ENCODE measurements at regions not wholly inside any gene's neighbourhood (a gene's known extent, or its start where the extent isn't known, plus 50 kb on each side); places are given as distances from the start of the nearest gene placed in this dataset.
"Not testable (repeated sequence)": the region's sequence is repeated elsewhere in the genome, so short reads cannot be mapped to it uniquely, and the experiment has no call there.

GRCh38 chr5:112535356-112535755, 116.3 kb upstream of the EPB41L4A start (continued):
- TF ChIP-seq RCOR1 (IDR thresholded peaks at IDR 0.05; ENCODE audit: borderline replicate concordance in 1 of 2, low read depth in 2 of 2, low read length in 2 of 2): peak in 1 of 2 experiments; percentile 50; a peak in 1 of 4 replicates

DNA sequence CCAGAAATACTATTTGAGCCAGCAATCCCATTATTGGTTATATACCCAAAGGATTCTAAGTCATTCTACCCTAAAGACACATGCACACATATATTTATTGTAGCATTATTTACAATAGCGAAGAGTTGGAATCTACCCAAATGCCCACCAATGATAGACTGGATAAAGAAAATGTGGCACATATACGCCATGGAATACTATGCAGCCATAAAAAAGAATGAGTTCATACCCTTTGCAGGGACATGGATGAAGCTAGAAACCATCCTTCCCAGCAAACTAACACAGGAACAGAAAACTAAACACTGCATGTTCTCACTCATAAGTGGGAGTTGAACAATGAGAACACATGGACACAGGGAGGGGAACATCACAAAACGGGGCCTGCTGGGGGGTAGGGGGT, 125.5 kb upstream of the EPB41L4A start:
- DNase-seq (ENCODE audit: extremely low read depth in 1 of 4, low spot score in 3 of 4); H3K27me3 ChIP-seq (ENCODE audit: control insufficient read depth in 2 of 2, insufficient read depth in 2 of 2, low read length in 2 of 2); FAIRE-seq; ATAC-seq; in situ Hi-C loops (cut with MboI); H3K27ac ChIP-seq (ENCODE audit: extremely low read depth, low read depth, low read length); H3K36me3 ChIP-seq (ENCODE audit: control insufficient read depth, insufficient read depth, low read length); H2AFZ ChIP-seq (ENCODE audit: low read depth, low read length); H3K9me3 ChIP-seq (replicated peaks; ENCODE audit: control insufficient read depth, insufficient read depth, low read depth, low read length); CTCF ChIA-PET (ENCODE audit: low intra/inter-chr PET ratio); H4K20me1 ChIP-seq (replicated peaks; ENCODE audit: control insufficient read depth, insufficient read depth, low read length); H3K4me3 ChIP-seq; H3K9me1 ChIP-seq (ENCODE audit: control insufficient read depth, insufficient read depth, low read length); BruUV-seq (replicated peaks); H3K4me2 ChIP-seq (ENCODE audit: insufficient read depth, low read length); H3K79me2 ChIP-seq (ENCODE audit: control insufficient read depth, insufficient read depth, low read length); H3K9ac ChIP-seq (ENCODE audit: insufficient read depth in 1 of 2, low read depth in 2 of 2, low read length in 2 of 2): not testable (repeated sequence)
- 67% methylated on average over 3 of the region's 3 CpGs for WGBS (ENCODE audit: insufficient coverage, low coverage, missing lambda C conversion rate)
- intact Hi-C loops (cut with micrococcal nuclease): loop anchor here (10.0 kb wide), 1 partner anchor 50 kb away; no protein-coding TSS in a partner anchor
- peaks cover 14 to 27% of the 10 kb centered on the region in 2 experiments for H3K4me1 ChIP-seq (replicated peaks in 1 of 2; ENCODE audit: control insufficient read depth in 2 of 2, insufficient read depth in 2 of 2, low read length in 2 of 2)
- peak; percentile 87 for TF ChIP-seq ZNF146 (CRISPR knock-in tag; IDR thresholded peaks at IDR 0.05; ENCODE audit: unreplicated experiment)
- POLR2A ChIA-PET: interaction anchor here (1.5 kb wide), 1 partner anchor 10 kb away, joined by 3 read pairs; no protein-coding TSS in a partner anchor

DNA sequence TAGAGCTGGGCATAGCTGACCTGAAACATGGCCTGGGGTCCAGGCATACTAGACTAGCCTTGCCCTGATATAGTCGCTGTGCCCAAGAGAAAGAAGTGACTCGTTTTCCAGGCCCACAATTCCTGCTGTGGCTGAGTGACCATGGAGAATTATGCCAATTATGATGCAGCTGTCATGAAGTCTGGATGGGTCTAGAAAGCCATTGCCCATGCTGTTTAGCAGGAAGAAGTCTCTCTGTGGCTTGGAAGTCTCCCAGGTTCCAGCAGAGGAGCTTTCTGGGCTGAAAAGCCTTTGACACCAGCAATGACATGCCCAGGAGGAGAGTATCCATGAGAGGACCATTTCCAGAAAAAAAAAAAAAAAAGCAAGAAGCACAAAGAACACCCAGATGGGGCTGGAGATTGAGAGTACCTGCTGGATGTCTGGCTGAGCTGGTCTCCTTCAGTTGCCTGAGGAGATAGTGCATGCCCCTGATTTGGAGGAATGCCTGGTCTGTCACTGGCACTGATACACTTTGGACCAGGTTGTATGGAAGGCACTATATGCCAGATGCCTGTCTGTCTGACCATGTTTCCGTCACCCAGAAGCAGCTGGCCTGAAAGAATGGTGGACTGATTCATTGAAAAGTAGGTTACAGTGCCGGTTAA, 128.0 kb upstream of the EPB41L4A start:
- no TSS peak for BruUV-seq (replicated peaks)
- no peaks in the 10 kb centered on the region for H3K79me2 ChIP-seq (ENCODE audit: control insufficient read depth, insufficient read depth, low read length)
- in situ Hi-C loops (cut with MboI) (no loop called here), intact Hi-C loops (cut with micrococcal nuclease) (loop anchor here (5.0 to 10.0 kb wide), 2 partner anchors 52 to 195 kb away; no protein-coding TSS in a partner anchor)
- ChIA-PET CTCF (ENCODE audit: low intra/inter-chr PET ratio) (no interaction called here), POLR2A (interaction anchor here (0.6 to 1.7 kb wide), 8 partner anchors 12 to 386 kb away, joined by 3 to 5 read pairs (median 3); no protein-coding TSS in a partner anchor)
- peak overlapping the region; percentile 86; the same call in 1 of the 3 replicates for H3K27ac ChIP-seq (ENCODE audit: extremely low read depth, low read depth, low read length)
- no peaks in the 10 kb centered on the region for H3K27me3 ChIP-seq (ENCODE audit: control insufficient read depth in 2 of 2, insufficient read depth in 2 of 2, low read length in 2 of 2)
- TF ChIP-seq RBBP5 (IDR thresholded peaks at IDR 0.05; ENCODE audit: borderline replicate concordance, insufficient read depth, low read length, poor library complexity, severe bottlenecking): peak; percentile 7
- no peak for TF ChIP-seq SUPT5H (IDR thresholded peaks at IDR 0.05)
- TF ChIP-seq ZNF354B (CRISPR knock-in tag; IDR thresholded peaks at IDR 0.05): no peak
- TF ChIP-seq, protein P1, sequence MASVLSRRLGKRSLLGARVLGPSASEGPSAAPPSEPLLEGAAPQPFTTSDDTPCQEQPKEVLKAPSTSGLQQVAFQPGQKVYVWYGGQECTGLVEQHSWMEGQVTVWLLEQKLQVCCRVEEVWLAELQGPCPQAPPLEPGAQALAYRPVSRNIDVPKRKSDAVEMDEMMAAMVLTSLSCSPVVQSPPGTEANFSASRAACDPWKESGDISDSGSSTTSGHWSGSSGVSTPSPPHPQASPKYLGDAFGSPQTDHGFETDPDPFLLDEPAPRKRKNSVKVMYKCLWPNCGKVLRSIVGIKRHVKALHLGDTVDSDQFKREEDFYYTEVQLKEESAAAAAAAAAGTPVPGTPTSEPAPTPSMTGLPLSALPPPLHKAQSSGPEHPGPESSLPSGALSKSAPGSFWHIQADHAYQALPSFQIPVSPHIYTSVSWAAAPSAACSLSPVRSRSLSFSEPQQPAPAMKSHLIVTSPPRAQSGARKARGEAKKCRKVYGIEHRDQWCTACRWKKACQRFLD (CRISPR knock-in tag; IDR thresholded peaks at IDR 0.05): 0 out of 2 replicates have a peak, but pooled peaks have one; percentile 47
- TF ChIP-seq ETS2 (tag; IDR thresholded peaks at IDR 0.05; ENCODE audit: borderline replicate concordance, poor library complexity, severe bottlenecking): no peak
- no peak for TF ChIP-seq ETV6 (IDR thresholded peaks at IDR 0.05; ENCODE audit: borderline replicate concordance in 1 of 2, low read depth in 2 of 2, low read length in 1 of 2)
- TF ChIP-seq ETV6 (CRISPR knock-in tag; IDR thresholded peaks at IDR 0.05; ENCODE audit: borderline replicate concordance): no peak
- no peak for TF ChIP-seq SREBF1 (IDR thresholded peaks at IDR 0.05; ENCODE audit: borderline replicate concordance, low read depth, low read length)
- peak; percentile 40; the same call in 1 of the 2 replicates for TF ChIP-seq CBFA2T3 (IDR thresholded peaks at IDR 0.05)
- no peak for TF ChIP-seq ZNF274 (IDR thresholded peaks at IDR 0.05; ENCODE audit: borderline replicate concordance, low read depth, low read length)
- peak overlapping the region in 1 of 2 experiments; percentile 47; a peak in 1 of 4 replicates for H3K9ac ChIP-seq (ENCODE audit: insufficient read depth in 1 of 2, low read depth in 2 of 2, low read length in 2 of 2)
- H3K36me3 ChIP-seq (ENCODE audit: control insufficient read depth, insufficient read depth, low read length): no peaks in the 10 kb centered on the region
- no peaks in the 10 kb centered on the region for H3K9me1 ChIP-seq (ENCODE audit: control insufficient read depth, insufficient read depth, low read length)
- peak in 1 of 4 experiments; percentile 14 for DNase-seq (ENCODE audit: extremely low read depth in 1 of 4, low spot score in 3 of 4)
- no peaks in the 10 kb centered on the region for H3K9me3 ChIP-seq (replicated peaks; ENCODE audit: control insufficient read depth, insufficient read depth, low read depth, low read length)
- peak overlapping the region; percentile 6; the same call in 1 of the 2 replicates for H3K4me2 ChIP-seq (ENCODE audit: insufficient read depth, low read length)
- H4K20me1 ChIP-seq (replicated peaks; ENCODE audit: control insufficient read depth, insufficient read depth, low read length): no peaks in the 10 kb centered on the region
- H3K4me3 ChIP-seq: no peak overlapping the region
- FAIRE-seq: peak; percentile 37
- 0 out of 2 replicates have a peak overlapping the region, but pooled peaks have one; percentile 2 for H2AFZ ChIP-seq (ENCODE audit: low read depth, low read length)
- no peak for ATAC-seq
- peaks cover 16 to 37% of the 10 kb centered on the region in 2 experiments for H3K4me1 ChIP-seq (replicated peaks in 1 of 2; ENCODE audit: control insufficient read depth in 2 of 2, insufficient read depth in 2 of 2, low read length in 2 of 2)
- 64% methylated on average over 4 of the region's 4 CpGs for WGBS (ENCODE audit: insufficient coverage, low coverage, missing lambda C conversion rate)
